K562 (cell line): ENCODE measurements at regions not wholly inside any gene's neighbourhood (a gene's known extent, or its start where the extent isn't known, plus 50 kb on each side); places are given as distances from the start of the nearest gene placed in this dataset.

ENCODE experiments used
- ARID1B ChIP-seq: fragments of 450-650 bp; IDR thresholded peaks from 2 replicates; pipeline ENCODE4 v1.6.1; 2016; ENCODE audit warnings: antibody characterized with exemption, mild to moderate bottlenecking, inconsistent platforms
- BDP1 ChIP-seq: IDR thresholded peaks from 3 replicates; pipeline ENCODE4 v1.6.1; 2011; ENCODE audit not compliant: insufficient read length, insufficient read depth
- C11orf30 ChIP-seq: fragments of 450-650 bp; IDR thresholded peaks from 2 replicates; pipeline ENCODE4 v1.6.1; 2016; ENCODE audit warnings: low read depth, mild to moderate bottlenecking
- DEAF1 ChIP-seq: fragments of 450-650 bp; formaldehyde crosslinking; IDR thresholded peaks from 2 replicates; pipeline ENCODE4 v1.4.0; 2020; ENCODE audit warnings: mild to moderate bottlenecking, moderate library complexity
- GABPA ChIP-seq: fragments of 200-800 bp; sonication (Bioruptor generic); conservative IDR thresholded peaks from 2 replicates; pipeline ENCODE4 v1.6.1; 2016; ENCODE audit warnings: low read depth, missing genetic modification characterization, missing compliant biosample characterization
- GATAD2A ChIP-seq: fragments of 450-650 bp; IDR thresholded peaks from 2 replicates; pipeline ENCODE4 v1.6.1; 2017
- KLF10 ChIP-seq: fragments of 250-450 bp; sonication (Bioruptor Pico); IDR thresholded peaks from 2 replicates; pipeline ENCODE4 v1.6.1; 2021; ENCODE audit warnings: matching md5 sums
- MAFF ChIP-seq: IDR thresholded peaks from 2 replicates; pipeline ENCODE4 v1.6.1; 2012; ENCODE audit warnings: low read length, improper control_type of control experiment
- MAFK ChIP-seq: IDR thresholded peaks from 2 replicates; pipeline ENCODE4 v1.6.1; 2011; ENCODE audit warnings: low read length, improper control_type of control experiment
- MTA1 ChIP-seq: fragments of 450-650 bp; IDR thresholded peaks from 2 replicates; pipeline ENCODE4 v1.6.1; 2017; ENCODE audit warnings: borderline replicate concordance
- PHF21A ChIP-seq: fragments of 450-650 bp; IDR thresholded peaks from 2 replicates; pipeline ENCODE4 v1.6.1; 2017; ENCODE audit warnings: low read depth, borderline replicate concordance
- PTTG1 ChIP-seq: fragments of 450-650 bp; IDR thresholded peaks from 2 replicates; pipeline ENCODE4 v1.6.1; 2016; ENCODE audit warnings: low read depth, mild to moderate bottlenecking, missing genetic modification characterization, missing compliant biosample characterization
- RCOR1 ChIP-seq, 2 experiments: IDR thresholded peaks; 2 replicates each; pipeline ENCODE4 v1.6.1; 2012; ENCODE audit warnings: low read depth in 2 of 2, low read length in 2 of 2, borderline replicate concordance in 1 of 2, improper control_type of control experiment in 1 of 2
- RFX1 ChIP-seq: fragments of 450-650 bp; IDR thresholded peaks from 2 replicates; pipeline ENCODE4 v1.6.1; 2016; ENCODE audit warnings: mild to moderate bottlenecking, moderate library complexity
- SOX6 ChIP-seq: fragments of 450-650 bp; IDR thresholded peaks from 2 replicates; pipeline ENCODE4 v1.6.1; 2014; ENCODE audit warnings: mild to moderate bottlenecking
- TEAD4 ChIP-seq, 2 experiments: sonication (generic) in 1 of 2; formaldehyde crosslinking in 1 of 2; IDR thresholded peaks; 2 replicates each; pipeline versions ENCODE4 v1.6.1 to v1.8.0; 2012 to 2022; ENCODE audit warnings: borderline replicate concordance in 1 of 2, inconsistent platforms in 1 of 2, low read length in 1 of 2, mild to moderate bottlenecking in 1 of 2, missing genetic modification reagents in 1 of 2
- THRAP3 ChIP-seq: fragments of 450-650 bp; IDR thresholded peaks from 2 replicates; pipeline ENCODE4 v1.6.1; 2016; ENCODE audit warnings: mild to moderate bottlenecking, inconsistent platforms, borderline replicate concordance
- ZNF165 ChIP-seq: fragments of 250-450 bp; sonication (Bioruptor Pico); IDR thresholded peaks from 2 replicates; pipeline ENCODE4 v1.4.0; 2020; ENCODE audit warnings: borderline replicate concordance
- ZNF232 ChIP-seq: sonication (generic); formaldehyde crosslinking; IDR thresholded peaks from 2 replicates; pipeline ENCODE4 v1.8.0; 2022; ENCODE audit warnings: mild to moderate bottlenecking, missing genetic modification reagents
- ZNF3 ChIP-seq: fragments of 250-450 bp; sonication (Bioruptor Pico); IDR thresholded peaks from 2 replicates; pipeline ENCODE4 v1.5.0; 2021; ENCODE audit warnings: mild to moderate bottlenecking, moderate library complexity
- ZNF408 ChIP-seq: fragments of 250-450 bp; sonication (Bioruptor Pico); IDR thresholded peaks from 2 replicates; pipeline ENCODE4 v1.4.0; 2020; ENCODE audit warnings: low read depth, mild to moderate bottlenecking, moderate library complexity
- ZNF41 ChIP-seq: fragments of 250-450 bp; sonication (Bioruptor Pico); conservative IDR thresholded peaks from 2 replicates; pipeline ENCODE4 v1.4.0; 2020; ENCODE audit warnings: mild to moderate bottlenecking
- ZNF445 ChIP-seq: fragments of 250-450 bp; sonication (Bioruptor Pico); IDR thresholded peaks from 2 replicates; pipeline ENCODE4 v1.4.0; 2020; ENCODE audit warnings: low read depth, mild to moderate bottlenecking, moderate library complexity
- ZNF740 ChIP-seq, 3 experiments: fragments of 200-800 bp in 1 of 3; sonication (Bioruptor generic) in 1 of 3; sonication (generic) in 1 of 3; formaldehyde crosslinking in 1 of 3; IDR thresholded peaks; 2 replicates each; pipeline versions ENCODE4 v1.6.1 to v1.8.0; 2016 to 2022; ENCODE audit warnings: mild to moderate bottlenecking in 2 of 3, missing compliant biosample characterization in 2 of 3, missing genetic modification characterization in 2 of 3, missing genetic modification reagents in 1 of 3
- ZNF785 ChIP-seq: fragments of 250-450 bp; sonication (Bioruptor Pico); IDR thresholded peaks from 2 replicates; pipeline ENCODE4 v1.4.0; 2020; ENCODE audit warnings: mild to moderate bottlenecking
- ZZZ3 ChIP-seq: fragments of 450-650 bp; IDR thresholded peaks from 2 replicates; pipeline ENCODE4 v1.6.1; 2016; ENCODE audit warnings: antibody characterized with exemption, mild to moderate bottlenecking, moderate library complexity
- TF ChIP-seq, protein P1 (sequence below): sonication (generic); formaldehyde crosslinking; IDR thresholded peaks from 2 replicates; pipeline ENCODE4 v1.5.0; 2020; ENCODE audit warnings: missing genetic modification reagents
- TF ChIP-seq, protein P2 (sequence below): sonication (generic); formaldehyde crosslinking; IDR thresholded peaks from 2 replicates; pipeline ENCODE4 v1.8.0; 2022; ENCODE audit warnings: missing genetic modification reagents, mild to moderate bottlenecking, borderline replicate concordance

DNA sequence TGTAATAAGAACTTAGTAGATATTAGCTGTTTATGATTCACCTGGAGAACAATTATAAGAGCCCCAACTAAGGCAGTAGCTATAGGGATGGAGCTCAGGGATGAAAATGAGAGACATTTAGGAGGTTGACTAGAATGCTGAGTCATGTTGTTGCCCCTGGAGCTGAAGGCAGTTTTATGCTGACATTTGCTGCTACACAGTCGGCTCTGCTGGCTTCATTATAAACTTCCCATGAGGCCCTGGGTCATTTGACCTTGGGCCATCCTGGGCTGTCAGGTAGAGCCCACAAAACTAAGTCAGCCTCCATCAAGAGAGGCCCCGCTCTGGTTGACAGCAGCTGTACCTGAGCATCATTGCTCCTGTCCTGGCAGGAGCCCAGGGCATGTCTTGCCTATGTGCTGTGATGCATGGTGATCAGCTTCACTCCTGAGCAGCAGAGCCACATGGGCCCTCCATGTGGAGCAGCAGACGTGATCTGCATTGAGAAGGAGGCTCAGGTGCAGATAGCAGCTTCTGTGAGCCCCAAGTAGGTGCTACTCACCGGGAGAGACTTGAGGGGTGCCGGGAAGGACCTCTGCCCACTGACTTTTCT is 112.4 kb downstream of the TBX19 start (continued):
- TF ChIP-seq ARID1B (peak; percentile 18; the same call in 1 of the 2 replicates), MAFK (peak; percentile 96), GATAD2A (no peak), C11orf30 (peak; percentile 98), ZNF740 (CRISPR knock-in tag; IDR thresholded peaks at IDR 0.05) (no peak), ZNF740 (tag; IDR thresholded peaks at IDR 0.05) (no peak), ZNF445 (no peak), TEAD4 (IDR thresholded peaks at IDR 0.05; ENCODE audit: low read length) (no peak), TEAD4 (CRISPR knock-in tag; IDR thresholded peaks at IDR 0.05; ENCODE audit: borderline replicate concordance) (no peak), ZNF165 (CRISPR knock-in tag) (no peak), ZNF232 (CRISPR knock-in tag) (no peak), MTA1 (no peak), ZNF408 (no peak), RFX1 (0 out of 2 replicates have a peak, but pooled peaks have one; percentile 21), ZNF785 (CRISPR knock-in tag) (no peak), GABPA (tag) (no peak), RCOR1 (IDR thresholded peaks at IDR 0.05; ENCODE audit: borderline replicate concordance in 1 of 2, low read depth in 2 of 2, low read length in 2 of 2) (no peak), SOX6 (no peak), BDP1 (no peak), PTTG1 (tag) (no peak), MAFF (peak; percentile 97), PHF21A (no peak), ZNF3 (CRISPR knock-in tag) (no peak), ZNF41 (CRISPR knock-in tag) (no peak), KLF10 (CRISPR knock-in tag) (no peak), ZZZ3 (no peak), THRAP3 (no peak), DEAF1 (CRISPR knock-in tag) (no peak)
- TF ChIP-seq, protein P1, sequence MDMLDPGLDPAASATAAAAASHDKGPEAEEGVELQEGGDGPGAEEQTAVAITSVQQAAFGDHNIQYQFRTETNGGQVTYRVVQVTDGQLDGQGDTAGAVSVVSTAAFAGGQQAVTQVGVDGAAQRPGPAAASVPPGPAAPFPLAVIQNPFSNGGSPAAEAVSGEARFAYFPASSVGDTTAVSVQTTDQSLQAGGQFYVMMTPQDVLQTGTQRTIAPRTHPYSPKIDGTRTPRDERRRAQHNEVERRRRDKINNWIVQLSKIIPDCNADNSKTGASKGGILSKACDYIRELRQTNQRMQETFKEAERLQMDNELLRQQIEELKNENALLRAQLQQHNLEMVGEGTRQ: no peak
- TF ChIP-seq, protein P2, sequence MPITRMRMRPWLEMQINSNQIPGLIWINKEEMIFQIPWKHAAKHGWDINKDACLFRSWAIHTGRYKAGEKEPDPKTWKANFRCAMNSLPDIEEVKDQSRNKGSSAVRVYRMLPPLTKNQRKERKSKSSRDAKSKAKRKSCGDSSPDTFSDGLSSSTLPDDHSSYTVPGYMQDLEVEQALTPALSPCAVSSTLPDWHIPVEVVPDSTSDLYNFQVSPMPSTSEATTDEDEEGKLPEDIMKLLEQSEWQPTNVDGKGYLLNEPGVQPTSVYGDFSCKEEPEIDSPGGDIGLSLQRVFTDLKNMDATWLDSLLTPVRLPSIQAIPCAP (CRISPR knock-in tag): no peak
